22Rv1 (cell line): ENCODE measurements at regions not wholly inside any gene's neighbourhood (a gene's known extent, or its start where the extent isn't known, plus 50 kb on each side); places are given as distances from the start of the nearest gene placed in this dataset.

Source experiments
- CTCF ChIP-seq: fragments of 450-650 bp; IDR thresholded peaks from 2 replicates; pipeline ENCODE4 v1.5.1; 2017; ENCODE audit warnings: mild to moderate bottlenecking
- ZFX ChIP-seq: fragments of 450-650 bp; IDR thresholded peaks from 2 replicates; pipeline ENCODE4 v1.6.1; 2017; ENCODE audit warnings: antibody characterized with exemption, borderline replicate concordance

- no peak for TF ChIP-seq CTCF
- TF ChIP-seq ZFX: no peak
These were observed 84.0 kb upstream of the ZNF81 start for GRCh38 chrX:47752685-47753084.
